ENCODE measurements at regions not wholly inside any gene's neighbourhood (a gene's known extent, or its start where the extent isn't known, plus 50 kb on each side); places are given as distances from the start of the nearest gene placed in this dataset.

DNA sequence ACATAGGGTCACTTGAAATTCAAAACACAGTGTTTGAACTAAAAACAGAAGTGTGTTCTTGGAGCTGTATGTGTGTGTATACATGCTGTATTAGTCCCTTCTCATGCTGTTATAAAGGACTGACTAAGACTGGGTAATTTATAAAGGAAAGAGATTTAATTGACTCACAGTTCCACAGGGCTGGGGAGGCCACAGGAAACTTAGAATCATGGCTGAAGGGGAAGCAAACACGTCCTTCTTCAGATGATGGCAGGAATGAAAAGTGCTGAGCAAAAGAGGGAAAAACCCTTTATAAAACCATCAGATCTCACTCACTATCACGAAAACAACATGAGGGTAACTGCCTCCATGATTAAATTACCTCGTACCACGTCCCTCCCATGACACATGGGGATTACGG, 224.1 kb downstream of the BCAT1 start:
- ChIA-PET CTCF (no interaction called here), POLR2A (no interaction called here)
- Histone ChIP-seq H3K36me3 (ENCODE audit: control insufficient read depth in 4 of 4, insufficient read depth in 4 of 4, low read length in 3 of 4) (no peaks in the 10 kb centered on the region), H3K4me1 (ENCODE audit: control extremely low read depth in 1 of 4, control insufficient read depth in 4 of 4, insufficient read depth in 4 of 4, low read length in 3 of 4) (peaks cover 0 to 2% (median 0%) of the 10 kb centered on the region in 4 experiments), H3K27ac (ENCODE audit: insufficient read depth in 1 of 2, low read depth in 1 of 2, low read length in 2 of 2, poor library complexity in 1 of 2, severe bottlenecking in 2 of 2) (no peak overlapping the region), H3K27me3 (replicated peaks in 2 of 5; ENCODE audit: control insufficient read depth in 4 of 5, insufficient read depth in 5 of 5, low read length in 4 of 5) (no peaks in the 10 kb centered on the region), H3K4me3 (ENCODE audit: control insufficient read depth in 1 of 7, extremely low read depth in 1 of 7, insufficient read depth in 4 of 7, low read depth in 2 of 7, low read length in 6 of 7) (no peak overlapping the region), H3K9me3 (ENCODE audit: control extremely low read depth in 1 of 5, control insufficient read depth in 4 of 5, insufficient read depth in 2 of 5, low read depth in 1 of 5, low read length in 4 of 5) (peaks cover 0 to 2% (median 0%) of the 10 kb centered on the region in 5 experiments)
- 64% methylated on average over 4 of the region's 5 CpGs for WGBS (ENCODE audit: insufficient coverage)
- no peak for DNase-seq

DNA sequence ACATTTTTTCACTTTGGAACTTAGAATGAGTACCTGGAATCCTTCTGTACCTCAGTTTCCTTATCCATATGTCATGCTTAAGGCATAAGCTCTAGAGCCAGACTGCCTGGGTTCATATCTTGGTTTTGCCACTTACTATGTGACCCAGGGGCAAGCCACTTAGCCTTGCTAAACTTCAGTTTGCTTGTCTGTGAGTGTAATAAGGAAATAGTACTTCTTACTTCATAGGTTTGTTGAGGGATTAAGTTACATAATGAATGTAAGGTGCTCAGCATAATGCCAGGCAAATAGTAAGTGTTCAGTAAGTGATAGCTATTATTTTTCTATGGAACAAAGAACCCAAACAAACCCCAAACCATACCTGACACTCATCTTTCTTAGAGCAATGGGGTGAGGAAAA, 225.1 kb downstream of the BCAT1 start:
- H3K27me3 ChIP-seq (replicated peaks in 2 of 5; ENCODE audit: control insufficient read depth in 4 of 5, insufficient read depth in 5 of 5, low read length in 4 of 5) = no peaks in the 10 kb centered on the region
- no peak overlapping the region for H3K27ac ChIP-seq (ENCODE audit: insufficient read depth in 1 of 2, low read depth in 1 of 2, low read length in 2 of 2, poor library complexity in 1 of 2, severe bottlenecking in 2 of 2)
- H3K4me3 ChIP-seq (ENCODE audit: control insufficient read depth in 1 of 7, extremely low read depth in 1 of 7, insufficient read depth in 4 of 7, low read depth in 2 of 7, low read length in 6 of 7) = no peak overlapping the region
- no peaks in the 10 kb centered on the region for H3K36me3 ChIP-seq (ENCODE audit: control insufficient read depth in 4 of 4, insufficient read depth in 4 of 4, low read length in 3 of 4)
- ChIA-PET CTCF (no interaction called here), POLR2A (no interaction called here)
- H3K9me3 ChIP-seq (ENCODE audit: control extremely low read depth in 1 of 5, control insufficient read depth in 4 of 5, insufficient read depth in 2 of 5, low read depth in 1 of 5, low read length in 4 of 5) = peaks cover 0 to 2% (median 0%) of the 10 kb centered on the region in 5 experiments
- no peak for DNase-seq
- peaks cover 0 to 2% (median 0%) of the 10 kb centered on the region in 4 experiments for H3K4me1 ChIP-seq (ENCODE audit: control extremely low read depth in 1 of 4, control insufficient read depth in 4 of 4, insufficient read depth in 4 of 4, low read length in 3 of 4)

DNA sequence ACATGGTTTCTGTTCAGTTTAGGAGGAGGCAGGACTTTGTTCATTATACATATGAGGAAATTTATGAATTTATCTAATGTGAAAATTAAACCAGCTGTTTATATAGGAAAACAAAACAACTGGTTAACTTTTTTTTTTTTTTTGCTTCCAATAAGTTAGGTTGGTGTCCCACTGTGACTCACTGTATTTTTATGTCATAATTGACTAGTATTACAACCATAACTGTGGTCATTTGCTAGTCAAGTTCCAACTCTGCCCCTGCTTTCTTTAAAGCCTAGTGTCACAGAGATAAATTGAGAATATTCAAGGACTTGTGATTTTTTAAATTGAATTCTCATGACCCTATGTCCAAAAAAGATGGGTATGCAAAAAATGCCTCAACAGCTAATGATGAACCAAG, 227.7 kb downstream of the BCAT1 start:
- DNase-seq = no peak
- ChIA-PET CTCF (no interaction called here), POLR2A (no interaction called here)
- no peaks in the 10 kb centered on the region for H3K27me3 ChIP-seq (replicated peaks in 2 of 5; ENCODE audit: control insufficient read depth in 4 of 5, insufficient read depth in 5 of 5, low read length in 4 of 5)
- no peak overlapping the region for H3K27ac ChIP-seq (ENCODE audit: insufficient read depth in 1 of 2, low read depth in 1 of 2, low read length in 2 of 2, poor library complexity in 1 of 2, severe bottlenecking in 2 of 2)
- peaks cover 0 to 2% (median 0%) of the 10 kb centered on the region in 5 experiments for H3K9me3 ChIP-seq (ENCODE audit: control extremely low read depth in 1 of 5, control insufficient read depth in 4 of 5, insufficient read depth in 2 of 5, low read depth in 1 of 5, low read length in 4 of 5)
- H3K4me1 ChIP-seq (ENCODE audit: control extremely low read depth in 1 of 4, control insufficient read depth in 4 of 4, insufficient read depth in 4 of 4, low read length in 3 of 4) = peaks cover 0 to 2% (median 0%) of the 10 kb centered on the region in 4 experiments
- H3K36me3 ChIP-seq (ENCODE audit: control insufficient read depth in 4 of 4, insufficient read depth in 4 of 4, low read length in 3 of 4) = no peaks in the 10 kb centered on the region
- no peak overlapping the region for H3K4me3 ChIP-seq (ENCODE audit: control insufficient read depth in 1 of 7, extremely low read depth in 1 of 7, insufficient read depth in 4 of 7, low read depth in 2 of 7, low read length in 6 of 7)

DNA sequence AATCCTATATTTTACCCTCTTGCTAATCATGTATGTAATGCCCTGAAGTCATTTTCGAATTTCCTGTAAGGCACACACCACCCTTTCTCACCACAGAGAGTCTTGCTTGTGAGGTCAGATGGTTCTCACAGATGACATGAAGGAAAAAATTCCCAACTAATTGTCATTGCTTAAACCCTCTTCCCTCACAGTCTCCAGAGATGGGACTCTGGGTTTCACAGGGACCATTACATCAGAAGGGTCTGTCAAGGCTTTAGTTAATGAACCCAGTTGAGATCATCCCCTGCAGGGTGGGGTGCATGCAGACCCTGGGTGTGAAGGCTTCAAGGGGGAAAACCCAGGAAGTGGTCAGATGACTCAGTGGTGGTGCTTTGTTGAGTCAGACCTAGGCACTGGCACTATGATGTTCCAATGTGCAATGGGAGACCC, 229.6 kb downstream of the BCAT1 start:
- H3K4me3 ChIP-seq (ENCODE audit: control insufficient read depth in 1 of 7, extremely low read depth in 1 of 7, insufficient read depth in 4 of 7, low read depth in 2 of 7, low read length in 6 of 7) = no peak overlapping the region
- H3K27ac ChIP-seq (ENCODE audit: insufficient read depth in 1 of 2, low read depth in 1 of 2, low read length in 2 of 2, poor library complexity in 1 of 2, severe bottlenecking in 2 of 2) = no peak overlapping the region
- CTCF ChIA-PET = no interaction called here
- H3K9me3 ChIP-seq (ENCODE audit: control extremely low read depth in 1 of 5, control insufficient read depth in 4 of 5, insufficient read depth in 2 of 5, low read depth in 1 of 5, low read length in 4 of 5) = peaks cover 0 to 2% (median 0%) of the 10 kb centered on the region in 5 experiments
- POLR2A ChIA-PET = no interaction called here
- 100% methylated on average over 1 of the region's 1 CpG for WGBS (ENCODE audit: insufficient coverage)
- H3K27me3 ChIP-seq (replicated peaks in 2 of 5; ENCODE audit: control insufficient read depth in 4 of 5, insufficient read depth in 5 of 5, low read length in 4 of 5) = no peaks in the 10 kb centered on the region
- H3K4me1 ChIP-seq (ENCODE audit: control extremely low read depth in 1 of 4, control insufficient read depth in 4 of 4, insufficient read depth in 4 of 4, low read length in 3 of 4) = no peaks in the 10 kb centered on the region
- DNase-seq = peak; percentile 16 to 60 (median 51)
- H3K36me3 ChIP-seq (ENCODE audit: control insufficient read depth in 4 of 4, insufficient read depth in 4 of 4, low read length in 3 of 4) = no peaks in the 10 kb centered on the region

DNA sequence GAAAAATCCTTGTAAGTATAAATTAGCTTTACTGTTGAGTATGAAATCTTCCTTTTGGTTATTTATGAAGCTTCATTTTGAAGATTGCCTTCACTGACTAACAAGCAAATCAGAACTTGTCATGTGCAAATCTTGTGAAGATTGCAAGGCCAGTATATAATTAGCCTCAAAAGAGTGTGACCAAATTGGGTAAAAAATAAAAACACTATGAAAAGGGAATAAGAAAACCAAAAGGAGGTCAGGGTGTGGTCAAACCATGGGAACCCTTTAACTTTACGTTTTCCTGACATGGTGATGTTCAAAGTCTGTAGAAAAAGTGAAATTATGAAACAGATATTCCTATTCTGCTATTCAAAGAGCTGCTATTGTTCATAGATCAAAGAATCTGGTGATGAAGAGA, 230.3 kb downstream of the BCAT1 start:
- H3K4me1 ChIP-seq (ENCODE audit: control extremely low read depth in 1 of 4, control insufficient read depth in 4 of 4, insufficient read depth in 4 of 4, low read length in 3 of 4) = no peaks in the 10 kb centered on the region
- CTCF ChIA-PET = no interaction called here

DNA sequence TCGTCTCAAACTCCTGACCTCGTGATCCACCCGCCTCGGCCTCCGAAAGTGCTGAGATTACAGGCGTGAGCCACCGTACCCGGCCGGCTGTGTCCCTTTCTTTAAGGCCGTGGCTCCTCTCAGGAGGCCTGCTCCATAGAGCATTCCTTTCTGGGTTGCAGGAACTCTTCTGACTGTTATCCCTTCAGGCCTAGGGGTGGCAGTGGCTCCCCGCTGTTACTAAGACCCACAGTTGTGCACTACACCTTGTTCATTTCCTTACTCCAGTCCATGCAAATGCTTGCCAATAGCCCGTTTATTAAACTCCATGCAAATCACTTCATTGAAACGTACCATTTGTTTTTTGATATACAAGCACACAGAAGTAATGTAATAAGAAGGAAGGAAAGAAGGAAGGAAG, 234.7 kb downstream of the BCAT1 start:
- no peak for DNase-seq
- H3K4me3 ChIP-seq (ENCODE audit: control insufficient read depth in 1 of 7, extremely low read depth in 1 of 7, insufficient read depth in 4 of 7, low read depth in 2 of 7, low read length in 6 of 7) = no peak overlapping the region
- no peaks in the 10 kb centered on the region for H3K27me3 ChIP-seq (replicated peaks in 2 of 5; ENCODE audit: control insufficient read depth in 4 of 5, insufficient read depth in 5 of 5, low read length in 4 of 5)
- H3K4me1 ChIP-seq (ENCODE audit: control extremely low read depth in 1 of 4, control insufficient read depth in 4 of 4, insufficient read depth in 4 of 4, low read length in 3 of 4) = no peaks in the 10 kb centered on the region
- no peaks in the 10 kb centered on the region for H3K9me3 ChIP-seq (ENCODE audit: control extremely low read depth in 1 of 5, control insufficient read depth in 4 of 5, insufficient read depth in 2 of 5, low read depth in 1 of 5, low read length in 4 of 5)
- H3K27ac ChIP-seq (ENCODE audit: insufficient read depth in 1 of 2, low read depth in 1 of 2, low read length in 2 of 2, poor library complexity in 1 of 2, severe bottlenecking in 2 of 2) = no peak overlapping the region
- ChIA-PET CTCF (no interaction called here), POLR2A (no interaction called here)
- no peaks in the 10 kb centered on the region for H3K36me3 ChIP-seq (ENCODE audit: control insufficient read depth in 4 of 4, insufficient read depth in 4 of 4, low read length in 3 of 4)
- WGBS (ENCODE audit: insufficient coverage) = 96% methylated on average over 11 of the region's 13 CpGs

More for the DNA sequence above, 230.3 kb downstream of the BCAT1 start:
- Histone ChIP-seq H3K36me3 (ENCODE audit: control insufficient read depth in 4 of 4, insufficient read depth in 4 of 4, low read length in 3 of 4) (no peaks in the 10 kb centered on the region), H3K4me3 (ENCODE audit: control insufficient read depth in 1 of 7, extremely low read depth in 1 of 7, insufficient read depth in 4 of 7, low read depth in 2 of 7, low read length in 6 of 7) (no peak overlapping the region), H3K27ac (ENCODE audit: insufficient read depth in 1 of 2, low read depth in 1 of 2, low read length in 2 of 2, poor library complexity in 1 of 2, severe bottlenecking in 2 of 2) (no peak overlapping the region), H3K27me3 (replicated peaks in 2 of 5; ENCODE audit: control insufficient read depth in 4 of 5, insufficient read depth in 5 of 5, low read length in 4 of 5) (no peaks in the 10 kb centered on the region), H3K9me3 (ENCODE audit: control extremely low read depth in 1 of 5, control insufficient read depth in 4 of 5, insufficient read depth in 2 of 5, low read depth in 1 of 5, low read length in 4 of 5) (peaks cover 0 to 2% (median 0%) of the 10 kb centered on the region in 5 experiments)
- POLR2A ChIA-PET = no interaction called here
- 0% methylated on average over 1 of the region's 1 CpG for WGBS (ENCODE audit: insufficient coverage)
- no peak for DNase-seq

DNA sequence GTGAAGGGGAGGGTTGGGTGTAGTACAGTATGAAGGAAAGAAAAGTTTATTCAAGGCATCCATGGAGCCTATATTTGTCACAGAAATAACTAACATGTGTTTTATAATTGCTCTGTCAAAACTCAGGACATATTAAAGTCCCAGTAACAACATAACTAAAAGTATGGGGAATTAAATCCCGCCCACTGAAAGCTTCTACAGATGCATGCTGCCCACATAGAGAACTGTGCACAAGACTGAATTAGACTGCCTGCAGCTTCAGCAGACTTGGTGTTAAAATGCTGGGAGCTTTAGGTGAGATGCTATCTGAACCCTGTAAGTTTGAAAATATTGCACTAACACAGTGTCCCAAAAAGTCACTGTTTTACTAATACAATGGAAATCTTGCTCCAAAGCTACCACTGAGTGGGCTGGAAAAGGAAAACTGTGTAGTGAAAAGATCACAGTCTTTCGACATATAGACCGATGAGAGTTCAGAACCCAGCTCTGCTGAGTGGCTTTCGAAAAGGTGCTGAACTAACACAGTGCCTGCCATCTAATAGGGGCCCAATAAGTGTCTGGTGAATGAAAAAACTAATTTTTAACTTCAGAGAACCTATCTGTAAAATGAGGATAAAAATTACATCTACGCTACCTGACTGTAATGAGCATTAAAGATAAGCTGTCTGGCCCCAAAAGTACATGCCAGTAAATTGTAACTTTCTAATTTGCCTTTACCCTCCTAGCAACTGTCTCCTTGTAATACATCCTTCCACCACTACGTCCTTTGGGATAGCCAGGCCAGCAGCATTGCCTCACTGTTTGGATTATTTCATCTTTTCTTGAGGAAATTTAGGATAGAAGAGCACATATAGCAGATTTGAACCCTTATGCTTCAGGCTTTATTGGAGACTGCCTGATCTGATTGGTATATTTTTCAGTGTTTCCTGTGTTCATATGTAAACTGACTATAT, 237.6 kb downstream of the BCAT1 start:
- Histone ChIP-seq H3K4me3 (ENCODE audit: control insufficient read depth in 1 of 7, extremely low read depth in 1 of 7, insufficient read depth in 4 of 7, low read depth in 2 of 7, low read length in 6 of 7) (no peak overlapping the region), H3K9me3 (ENCODE audit: control extremely low read depth in 1 of 5, control insufficient read depth in 4 of 5, insufficient read depth in 2 of 5, low read depth in 1 of 5, low read length in 4 of 5) (no peaks in the 10 kb centered on the region), H3K4me1 (ENCODE audit: control extremely low read depth in 1 of 4, control insufficient read depth in 4 of 4, insufficient read depth in 4 of 4, low read length in 3 of 4) (peaks cover 0 to under 1% (median 0%) of the 10 kb centered on the region in 4 experiments), H3K36me3 (ENCODE audit: control insufficient read depth in 4 of 4, insufficient read depth in 4 of 4, low read length in 3 of 4) (no peaks in the 10 kb centered on the region), H3K27ac (ENCODE audit: insufficient read depth in 1 of 2, low read depth in 1 of 2, low read length in 2 of 2, poor library complexity in 1 of 2, severe bottlenecking in 2 of 2) (no peak overlapping the region), H3K27me3 (replicated peaks in 2 of 5; ENCODE audit: control insufficient read depth in 4 of 5, insufficient read depth in 5 of 5, low read length in 4 of 5) (no peaks in the 10 kb centered on the region)
- DNase-seq = no peak
- ChIA-PET POLR2A (interaction anchor here (0.5 kb wide), 1 partner anchor 104 kb away, joined by 3 read pairs; no protein-coding TSS in a partner anchor), CTCF (interaction anchor here (1.3 kb wide), 1 partner anchor 15 kb away, joined by 3 read pairs; no protein-coding TSS in a partner anchor)
- 93% methylated on average over 3 of the region's 6 CpGs for WGBS (ENCODE audit: insufficient coverage)
